ENCODE measurements at regions not wholly inside any gene's neighbourhood (a gene's known extent, or its start where the extent isn't known, plus 50 kb on each side); places are given as distances from the start of the nearest gene placed in this dataset.

- TF ChIP-seq CTCF (IDR thresholded peaks at IDR 0.05) = no peak
- TF ChIP-seq POLR2A (IDR thresholded peaks at IDR 0.05) = no peak
These were observed 337.0 kb downstream of the HAPSTR1 start for GRCh38 chr16:9428355-9429005.
